GM18517 (cell line): ENCODE measurements at regions not wholly inside any gene's neighbourhood (a gene's known extent, or its start where the extent isn't known, plus 50 kb on each side); places are given as distances from the start of the nearest gene placed in this dataset.

Experiments
- ATAC-seq: cut with Tn5 transposase; IDR thresholded peaks from one replicate; pipeline ENCODE4 v1.9.1; 2021; ENCODE audit warnings: mild to moderate bottlenecking, moderate library complexity; ENCODE audit not compliant: unreplicated experiment

DNA sequence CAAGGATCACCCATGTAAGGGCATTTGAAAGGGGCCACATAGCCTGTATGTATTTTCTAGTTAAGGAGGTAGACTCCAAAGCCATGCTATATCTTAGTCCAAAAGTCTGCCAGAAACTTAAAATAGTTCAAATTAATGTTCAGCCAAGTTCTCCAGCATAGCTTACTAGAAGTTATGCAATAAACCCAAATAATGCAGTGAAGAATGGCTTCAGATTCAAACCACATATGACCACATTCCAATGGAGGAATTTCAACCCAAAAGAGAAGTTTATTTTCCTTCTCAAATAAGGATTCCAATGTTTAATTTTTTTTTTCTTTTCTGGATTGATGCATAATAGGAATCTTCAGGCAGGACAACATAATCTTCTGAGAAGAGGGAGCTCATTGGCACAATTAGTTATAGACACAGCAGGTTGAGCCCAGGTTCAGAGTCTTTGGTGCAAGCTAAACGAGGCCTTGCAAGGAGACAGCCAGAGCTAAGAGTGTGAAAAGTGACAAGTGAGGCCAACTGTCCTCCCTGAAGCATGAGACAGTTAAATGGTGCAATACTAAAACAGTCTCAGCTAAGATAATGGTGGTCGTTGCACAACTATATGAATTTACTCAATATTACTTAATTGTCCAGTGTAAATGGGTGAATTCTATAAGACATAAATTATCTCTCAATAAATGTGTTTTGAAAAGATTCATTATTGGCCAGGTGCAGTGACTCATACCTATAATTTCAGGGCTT, 598.8 kb upstream of the CDH4 start:
- no peak for ATAC-seq

DNA sequence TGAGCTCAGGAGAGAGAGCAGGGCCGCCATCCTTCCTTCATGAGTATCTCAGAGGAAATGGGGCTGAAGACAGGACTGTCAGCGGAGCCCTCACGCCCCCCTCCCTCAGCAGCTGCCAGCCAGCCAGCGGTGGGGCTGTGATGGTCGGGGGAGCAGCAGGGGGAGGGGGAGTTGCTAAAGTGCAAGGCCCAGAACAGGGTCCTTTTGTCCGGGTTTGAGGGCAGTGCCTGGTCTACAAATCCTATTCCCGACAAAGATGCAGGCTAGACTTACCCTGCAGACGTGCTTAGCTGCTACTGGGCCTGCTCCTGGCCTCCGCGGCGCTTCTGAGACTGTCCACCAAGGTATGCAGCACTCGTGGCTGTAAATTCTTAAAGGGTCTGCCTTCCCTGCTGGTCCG, 593.4 kb upstream of the CDH4 start:
- ATAC-seq: no peak

DNA sequence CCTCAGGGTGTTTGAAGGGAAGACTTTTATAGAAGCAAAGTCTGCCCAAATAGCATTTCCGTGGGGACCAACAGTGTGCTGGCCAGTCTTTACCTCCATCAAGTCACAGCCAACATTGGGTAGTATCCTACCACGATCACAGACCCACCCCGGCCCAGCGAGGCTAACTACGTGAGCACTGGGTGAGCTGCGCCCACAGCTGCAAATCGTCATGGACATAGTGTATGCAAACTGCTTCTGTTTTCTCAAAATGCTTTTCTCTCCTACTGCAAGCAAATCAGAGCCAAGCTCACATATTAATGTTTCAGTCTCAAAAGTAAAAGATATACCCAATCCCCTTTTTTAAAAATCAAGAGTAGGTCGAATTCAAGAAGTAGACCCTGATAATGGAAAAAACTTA, 592.8 kb upstream of the CDH4 start:
- no peak for ATAC-seq

DNA sequence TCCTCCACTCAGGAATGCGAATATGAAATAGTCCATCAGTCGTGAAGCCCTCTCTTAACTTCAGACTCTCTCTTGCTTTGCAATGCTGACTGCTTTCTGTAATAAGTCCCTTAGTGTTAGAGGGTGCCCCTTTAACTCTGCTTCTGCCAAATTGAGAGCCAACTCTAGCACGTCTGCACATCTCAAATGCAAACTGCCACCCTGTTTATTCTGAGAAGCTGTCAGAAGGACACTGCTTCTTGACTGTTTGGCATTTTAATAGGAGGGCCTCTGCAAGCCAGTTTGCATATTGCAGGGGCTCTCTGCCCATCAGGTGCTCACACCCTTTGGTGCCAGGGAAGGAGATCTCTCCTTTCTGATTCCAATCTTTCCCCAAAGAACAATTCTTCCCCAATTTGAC, 589.8 kb upstream of the CDH4 start:
- no peak for ATAC-seq

DNA sequence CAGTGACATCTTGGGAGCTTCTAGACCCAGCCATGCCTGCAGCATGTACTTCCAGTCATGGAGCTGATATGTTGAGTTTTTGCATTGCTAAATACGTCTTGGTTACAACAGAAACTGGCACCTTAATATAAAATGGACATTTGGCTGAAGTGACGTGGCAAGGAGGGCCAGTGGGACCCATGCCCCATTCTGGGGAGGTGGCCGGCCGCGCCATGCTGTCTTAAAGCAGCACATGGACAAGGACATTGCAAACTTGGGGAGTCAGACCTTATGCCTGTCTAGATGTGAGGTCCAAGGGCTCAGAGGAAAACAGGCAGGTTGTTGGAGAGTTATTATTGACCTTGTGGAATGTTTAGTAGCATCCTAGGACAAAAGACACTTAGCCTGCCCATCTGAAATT, 588.0 kb upstream of the CDH4 start:
- ATAC-seq: no peak

DNA sequence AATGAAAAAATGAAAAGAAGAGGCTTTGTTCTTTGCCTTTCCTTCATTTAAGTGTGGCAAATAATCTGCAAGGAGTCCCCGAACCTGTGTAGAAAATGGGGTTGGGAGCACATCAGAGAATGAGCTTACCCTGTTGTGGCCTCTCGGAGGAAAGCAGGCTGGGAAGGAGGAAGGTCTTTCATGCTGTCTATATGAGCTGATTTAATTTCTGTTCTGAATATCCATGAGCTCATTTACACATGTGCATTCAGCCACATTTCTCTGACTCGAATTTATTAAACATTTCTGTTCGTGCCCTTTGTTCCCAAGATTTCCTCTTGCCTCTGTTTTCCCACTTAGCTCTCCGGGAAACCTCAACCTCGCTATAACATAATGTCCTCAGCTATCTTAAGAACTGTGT, 584.4 kb upstream of the CDH4 start:
- no peak for ATAC-seq

DNA sequence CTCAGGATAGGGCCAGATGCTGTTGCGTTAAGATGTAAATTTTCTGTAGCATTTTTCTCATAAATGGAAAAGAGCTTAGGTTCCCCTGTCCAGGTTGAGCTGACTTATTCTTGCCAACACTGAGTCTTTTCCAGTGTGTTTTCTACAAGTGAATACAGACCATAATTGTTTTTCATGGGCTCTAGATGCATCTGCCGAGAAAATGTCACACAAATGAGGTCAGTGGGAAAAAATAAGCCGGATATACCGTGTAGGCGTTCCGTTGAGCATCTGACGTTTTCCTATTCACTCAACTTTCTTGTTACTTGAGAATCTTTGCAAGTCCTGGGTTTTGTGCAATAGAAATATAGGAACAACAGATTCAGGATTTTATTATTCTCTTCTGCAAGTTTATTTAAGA, 582.9 kb upstream of the CDH4 start:
- ATAC-seq: no peak

DNA sequence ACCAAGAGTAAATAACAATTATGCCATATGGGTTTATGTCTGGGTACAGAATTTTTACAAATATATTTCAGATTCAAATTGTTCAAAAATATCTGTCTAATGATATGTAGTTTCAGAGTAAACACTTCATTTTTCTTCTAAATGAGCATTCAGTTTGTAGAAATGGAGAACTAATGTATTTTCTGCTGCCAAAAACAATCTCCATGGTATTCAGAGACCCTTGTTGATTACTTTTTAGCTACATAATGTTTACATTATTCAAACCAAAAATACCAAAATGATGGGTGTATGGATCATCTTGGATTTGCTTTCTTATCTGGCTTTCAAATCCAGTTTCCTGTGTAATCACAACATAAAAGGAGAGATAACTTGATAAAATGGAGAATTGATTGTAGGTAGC, 576.0 kb upstream of the CDH4 start:
- ATAC-seq: no peak

DNA sequence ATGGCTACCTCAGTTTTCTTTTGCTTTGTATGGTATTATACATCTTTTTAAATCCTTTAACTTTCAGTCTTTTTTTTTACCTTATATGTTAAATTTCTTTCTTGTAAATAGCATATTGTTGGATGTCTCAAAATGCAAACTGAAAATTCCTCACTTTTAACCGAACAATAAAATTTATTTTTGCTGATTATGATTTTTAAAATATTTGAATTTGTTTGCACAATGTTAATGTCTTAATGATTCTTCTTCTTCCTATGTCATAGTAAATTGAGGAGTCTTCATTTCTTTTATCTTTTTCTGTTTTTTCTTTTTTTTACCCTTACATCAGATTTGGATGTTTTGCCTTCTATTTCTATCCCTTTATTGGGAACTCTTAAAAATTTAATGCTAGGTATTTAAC, 574.2 kb upstream of the CDH4 start:
- ATAC-seq: no peak

DNA sequence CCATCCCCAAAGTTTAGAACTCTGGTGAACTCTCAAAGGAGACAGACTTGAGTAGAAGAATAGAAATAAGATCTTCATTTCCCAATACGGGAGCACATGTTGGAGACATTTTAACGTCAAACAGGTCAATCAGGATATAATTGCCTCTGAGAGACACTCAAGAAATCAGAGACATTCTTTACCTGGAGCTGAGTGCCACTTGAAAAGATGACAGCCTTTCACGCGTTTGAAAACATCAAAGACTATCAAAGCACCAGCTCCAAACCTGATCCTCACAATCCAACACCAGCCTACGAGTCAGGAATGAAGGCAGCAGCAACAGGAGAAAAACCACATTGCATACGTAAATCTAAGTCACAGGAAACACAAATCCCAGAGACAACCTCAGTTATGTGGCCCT, 571.5 kb upstream of the CDH4 start:
- ATAC-seq: no peak

DNA sequence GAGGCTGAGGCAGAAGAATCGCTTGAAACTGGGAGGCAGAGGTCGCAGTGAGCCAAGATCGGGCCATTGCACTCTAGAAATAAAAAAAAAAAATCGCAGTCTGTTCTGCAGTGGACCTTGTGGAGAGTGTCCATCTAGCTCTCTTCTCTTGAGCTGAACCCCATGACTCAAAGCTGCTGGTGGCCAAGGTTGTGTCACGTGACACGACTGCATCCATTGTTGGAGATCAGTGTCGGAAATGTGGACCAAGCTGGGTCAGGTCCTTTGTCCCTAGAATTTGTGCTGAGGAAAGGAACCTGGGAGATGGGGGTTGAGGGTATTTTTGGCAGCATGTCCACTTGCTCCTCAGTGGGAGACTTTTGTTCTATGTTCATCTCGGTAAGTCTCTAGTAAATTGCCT, 564.8 kb upstream of the CDH4 start:
- no peak for ATAC-seq

DNA sequence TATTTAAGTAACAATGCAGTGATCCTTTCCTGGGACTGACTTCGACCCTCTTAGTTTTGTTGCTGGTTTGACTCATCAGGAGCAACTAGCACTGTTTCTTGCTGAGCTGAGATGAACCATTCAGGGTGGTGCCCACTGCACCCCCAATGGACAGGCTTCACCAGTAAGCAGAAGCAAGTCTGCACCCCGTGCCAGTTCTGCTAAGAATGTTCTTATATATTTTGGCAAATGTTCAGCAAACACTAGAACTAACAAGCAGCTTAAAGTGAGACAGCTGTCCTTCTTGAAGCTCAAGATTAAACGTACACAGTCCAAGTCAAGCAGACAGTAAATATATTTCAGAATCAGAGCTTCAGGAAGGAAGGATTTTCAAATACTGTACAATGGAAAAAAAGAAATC, 561.3 kb upstream of the CDH4 start:
- ATAC-seq: no peak

DNA sequence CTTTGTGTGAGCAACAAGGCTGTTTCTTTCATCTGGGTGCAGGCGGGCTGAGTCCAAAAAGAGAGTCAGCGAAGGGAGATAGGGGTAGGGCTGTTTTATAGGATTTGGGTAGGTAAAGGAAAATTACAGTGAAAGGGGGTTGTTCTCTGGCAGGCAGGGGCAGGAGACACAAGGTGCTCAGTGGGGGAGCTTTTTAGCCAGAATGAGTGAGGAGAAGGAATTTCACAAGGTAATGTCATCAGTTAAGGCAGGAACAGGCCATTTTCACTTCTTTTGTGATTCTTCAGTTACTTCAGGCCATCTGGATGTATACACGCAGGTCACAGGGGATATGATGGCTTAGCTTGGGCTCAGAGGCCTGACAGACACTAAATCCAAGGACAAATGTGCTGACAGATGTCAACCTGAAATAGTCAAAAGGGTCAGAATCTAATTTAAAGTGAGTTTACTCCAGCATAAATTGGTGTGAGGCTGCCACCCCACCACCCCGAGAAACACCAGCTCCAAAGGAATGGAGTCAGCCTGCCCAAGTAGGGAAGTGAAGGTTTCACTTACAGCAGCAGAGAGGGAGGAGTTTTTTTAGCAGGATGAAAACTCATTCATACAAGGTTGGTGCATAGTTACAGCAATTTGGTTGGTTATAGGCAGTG, 560.0 kb upstream of the CDH4 start:
- ATAC-seq: no peak

DNA sequence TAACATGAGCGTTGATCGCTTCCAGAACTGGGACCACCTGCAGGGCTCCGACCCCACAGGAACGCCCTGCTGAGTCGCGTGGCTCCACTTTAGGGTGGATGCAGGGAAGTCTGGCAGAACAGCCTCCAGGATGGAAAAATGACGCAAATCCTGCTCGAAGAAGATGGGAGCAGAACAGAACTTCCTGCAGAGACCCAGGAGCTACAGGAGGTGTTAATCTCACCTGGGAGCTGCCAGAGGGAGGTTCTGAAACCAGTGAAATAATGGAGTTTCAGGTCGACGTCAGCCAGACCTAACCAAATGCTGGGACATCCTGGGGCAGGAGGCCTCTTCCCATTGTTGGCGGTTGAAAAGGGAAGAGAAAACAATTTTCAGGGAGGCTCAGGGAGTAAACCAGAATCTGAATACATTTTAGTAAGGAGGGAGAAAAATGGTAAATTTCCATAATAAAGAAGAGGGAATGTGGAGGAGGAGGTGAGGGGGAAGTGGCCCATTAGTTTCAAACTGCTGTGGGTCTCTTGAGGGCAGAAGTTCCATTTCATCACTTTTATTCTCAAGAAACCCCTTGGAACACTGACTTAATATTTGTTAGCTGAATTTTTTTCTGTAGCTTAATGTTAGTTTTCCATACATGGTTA, 558.4 kb upstream of the CDH4 start:
- ATAC-seq: no peak

DNA sequence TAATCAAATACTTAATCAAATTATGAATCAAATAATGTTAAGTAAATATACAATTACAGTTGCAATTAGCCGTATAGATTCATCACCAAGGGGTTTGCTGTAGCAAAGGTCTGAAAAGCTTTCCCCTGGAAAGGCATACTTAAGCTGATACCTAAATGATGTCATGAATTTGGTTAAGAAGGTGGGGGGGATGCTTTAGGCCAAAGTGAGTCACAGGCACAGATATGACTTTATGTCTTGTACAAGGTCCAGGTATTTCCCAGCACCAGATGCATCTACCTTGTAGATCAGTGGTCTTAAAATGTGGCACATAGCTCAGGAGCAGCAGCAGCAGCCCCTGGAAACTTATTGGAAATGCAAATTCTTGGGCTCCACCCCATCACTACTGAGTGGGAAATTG, 557.3 kb upstream of the CDH4 start:
- ATAC-seq: no peak

DNA sequence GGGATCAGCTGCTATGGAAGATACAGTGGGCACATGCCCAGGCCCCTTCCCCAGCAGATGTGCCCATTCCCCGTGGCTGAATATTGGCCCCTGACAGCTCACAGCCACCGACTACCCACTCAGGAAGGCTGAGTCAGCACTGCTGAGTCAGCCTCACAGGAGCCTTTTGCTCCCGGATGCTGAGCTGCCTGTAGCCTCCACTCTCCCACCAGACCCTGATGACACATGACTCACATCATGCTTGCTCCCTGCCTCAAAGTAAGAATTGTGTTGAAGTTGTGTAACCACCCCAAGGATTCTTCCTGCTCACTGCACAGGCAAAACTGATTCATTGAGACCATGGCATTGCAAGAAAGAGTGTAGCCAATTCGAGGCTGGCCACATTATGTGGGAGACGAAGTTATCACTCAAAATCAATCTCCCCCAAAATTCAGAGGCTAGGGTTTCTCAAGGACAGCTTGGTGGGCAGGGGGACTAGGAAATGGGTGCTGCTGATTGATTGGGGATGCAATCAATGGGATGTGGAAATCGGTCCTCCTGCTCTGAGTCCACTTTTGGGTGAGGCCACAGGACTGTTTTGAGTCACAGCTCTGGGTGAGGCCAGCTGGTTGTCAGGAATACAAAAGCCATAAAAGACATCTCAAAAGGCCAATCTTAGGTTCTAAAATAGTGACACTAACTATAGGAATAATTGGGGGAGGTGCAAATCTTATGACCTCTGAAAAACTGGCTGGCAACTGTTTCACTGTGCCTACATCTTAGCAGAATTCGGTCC, 556.6 kb upstream of the CDH4 start:
- no peak for ATAC-seq

DNA sequence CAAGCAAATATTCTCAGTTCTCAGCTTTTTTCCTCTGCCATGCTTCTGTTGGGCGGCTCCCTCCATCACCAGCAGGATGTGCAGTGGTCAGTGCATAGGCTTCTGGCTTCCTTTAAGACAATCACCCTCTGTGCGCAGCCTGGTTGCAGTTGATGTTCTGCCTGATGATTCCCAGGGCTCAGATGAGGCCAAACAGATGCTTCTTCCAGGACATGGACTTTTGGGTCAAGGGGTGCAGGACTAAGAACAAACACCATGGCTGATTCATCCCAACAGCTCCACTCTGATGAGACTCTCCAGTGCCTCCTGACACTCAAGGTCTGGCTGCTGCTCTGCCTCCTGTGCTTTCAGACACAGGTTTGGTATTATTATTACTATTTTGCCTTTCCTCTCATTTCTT, 554.8 kb upstream of the CDH4 start:
- ATAC-seq: no peak

DNA sequence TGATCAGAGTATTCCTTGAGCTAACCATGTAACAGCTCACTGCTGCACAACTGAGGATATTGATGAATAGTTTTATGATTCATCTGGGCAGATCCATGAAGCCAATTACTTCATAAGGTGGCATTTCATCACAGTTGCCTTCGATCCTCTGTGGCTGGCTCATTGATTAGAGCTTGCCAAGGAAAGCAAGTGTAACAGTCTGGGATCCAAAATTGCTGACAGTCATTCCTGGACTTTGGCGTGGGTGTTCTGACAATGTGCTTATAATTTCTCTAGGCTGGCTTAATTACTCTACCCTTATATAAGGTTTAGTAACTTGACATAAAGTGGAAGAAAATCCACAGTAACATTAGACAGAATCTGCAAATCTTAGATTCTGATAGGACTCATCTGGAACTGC, 551.3 kb upstream of the CDH4 start:
- ATAC-seq: no peak

DNA sequence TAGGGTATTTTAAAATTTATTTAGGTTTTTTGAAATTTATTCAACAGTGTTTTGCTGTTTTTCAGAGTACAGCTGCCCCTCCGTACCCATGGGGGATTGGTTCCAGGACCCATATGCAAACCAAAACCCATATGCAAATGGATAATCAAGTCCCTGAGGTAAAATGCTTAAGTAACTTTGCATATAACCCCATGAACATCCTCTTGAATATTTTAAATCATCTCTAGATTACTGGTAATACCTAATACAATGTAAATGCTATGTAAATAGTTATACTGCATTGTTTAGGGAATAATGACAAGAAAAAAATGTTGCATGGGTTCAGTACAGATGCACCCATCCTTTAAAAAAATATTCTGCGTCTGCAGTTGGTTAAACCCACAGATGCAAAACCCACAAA, 547.9 kb upstream of the CDH4 start:
- no peak for ATAC-seq

DNA sequence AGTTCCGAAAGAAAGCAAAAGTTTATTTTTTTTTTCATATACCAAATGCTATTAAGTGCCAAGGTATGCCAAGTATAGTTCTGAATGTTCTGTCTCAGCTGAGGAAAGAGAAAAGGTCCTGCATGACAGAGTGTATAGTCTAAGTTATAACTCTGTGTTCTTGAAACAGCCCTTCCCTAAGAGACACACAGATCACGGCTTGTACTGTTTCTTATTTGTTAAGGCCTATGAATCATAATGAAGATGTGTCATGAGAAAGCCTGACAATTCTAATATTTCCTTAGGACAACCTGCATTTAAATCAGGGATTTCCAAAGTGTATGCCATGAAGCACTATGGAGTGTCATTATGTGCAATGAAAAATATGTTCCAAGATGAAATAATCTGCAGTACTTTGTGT, 538.7 kb upstream of the CDH4 start:
- ATAC-seq: no peak

DNA sequence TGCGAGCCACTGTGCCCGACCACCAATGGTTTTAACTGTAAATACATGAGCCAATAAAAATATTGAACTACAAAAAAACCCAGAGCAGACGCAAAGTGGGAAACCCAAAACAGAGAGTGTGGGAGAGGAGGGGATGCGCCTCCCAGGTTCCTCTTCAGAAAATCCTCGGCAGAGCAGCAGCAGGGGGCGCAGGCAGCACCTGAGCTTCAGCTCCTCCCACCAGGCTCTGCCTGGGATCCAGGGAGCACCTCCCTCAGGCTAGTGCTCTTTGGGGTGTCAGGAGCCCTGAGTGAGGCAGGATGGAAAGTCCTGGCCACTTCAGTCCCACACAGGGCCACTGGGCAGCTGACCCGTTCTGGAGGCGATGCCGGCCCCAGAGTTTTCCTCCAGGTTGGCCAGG, 536.9 kb upstream of the CDH4 start:
- ATAC-seq: no peak
